ENCODE measurements at regions not wholly inside any gene's neighbourhood (a gene's known extent, or its start where the extent isn't known, plus 50 kb on each side); places are given as distances from the start of the nearest gene placed in this dataset.

DNA sequence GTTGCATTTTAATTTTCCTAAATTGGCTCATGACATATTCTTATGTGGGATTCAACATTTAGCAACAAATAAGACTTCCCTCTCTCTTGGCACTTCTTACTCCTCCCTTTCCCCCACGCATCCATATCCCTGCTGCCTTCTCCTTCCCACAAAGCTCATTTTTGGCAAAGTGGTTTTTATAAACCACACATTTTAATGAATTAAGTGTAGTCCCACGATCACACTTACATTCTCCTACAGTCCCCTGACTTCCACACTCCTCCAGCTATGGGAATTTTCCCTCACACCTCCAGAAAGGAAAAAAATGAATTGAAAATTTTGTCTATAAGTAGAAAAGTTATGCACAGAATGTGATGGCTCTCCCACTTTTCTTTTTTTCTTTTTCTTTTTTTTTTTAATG, 345.0 kb downstream of the CD83 start:
- TF ChIP-seq, protein P1, sequence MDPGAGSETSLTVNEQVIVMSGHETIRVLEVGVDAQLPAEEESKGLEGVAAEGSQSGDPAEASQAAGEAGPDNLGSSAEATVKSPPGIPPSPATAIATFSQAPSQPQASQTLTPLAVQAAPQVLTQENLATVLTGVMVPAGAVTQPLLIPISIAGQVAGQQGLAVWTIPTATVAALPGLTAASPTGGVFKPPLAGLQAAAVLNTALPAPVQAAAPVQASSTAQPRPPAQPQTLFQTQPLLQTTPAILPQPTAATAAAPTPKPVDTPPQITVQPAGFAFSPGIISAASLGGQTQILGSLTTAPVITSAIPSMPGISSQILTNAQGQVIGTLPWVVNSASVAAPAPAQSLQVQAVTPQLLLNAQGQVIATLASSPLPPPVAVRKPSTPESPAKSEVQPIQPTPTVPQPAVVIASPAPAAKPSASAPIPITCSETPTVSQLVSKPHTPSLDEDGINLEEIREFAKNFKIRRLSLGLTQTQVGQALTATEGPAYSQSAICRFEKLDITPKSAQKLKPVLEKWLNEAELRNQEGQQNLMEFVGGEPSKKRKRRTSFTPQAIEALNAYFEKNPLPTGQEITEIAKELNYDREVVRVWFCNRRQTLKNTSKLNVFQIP (CRISPR knock-in tag; IDR thresholded peaks at IDR 0.05; ENCODE audit: borderline replicate concordance, low read depth) = no peak
- TF ChIP-seq PPARA (CRISPR knock-in tag; IDR thresholded peaks at IDR 0.05; ENCODE audit: borderline replicate concordance) (no peak), ZNF565 (CRISPR knock-in tag; conservative IDR thresholded peaks at IDR 0.05; ENCODE audit: low read depth) (no peak), ZNF70 (CRISPR knock-in tag; IDR thresholded peaks at IDR 0.05) (no peak), ARNTL (CRISPR knock-in tag; IDR thresholded peaks at IDR 0.05; ENCODE audit: borderline replicate concordance, low read depth) (no peak), SNAI2 (CRISPR knock-in tag; IDR thresholded peaks at IDR 0.05) (no peak)
- TF ChIP-seq, protein P2, sequence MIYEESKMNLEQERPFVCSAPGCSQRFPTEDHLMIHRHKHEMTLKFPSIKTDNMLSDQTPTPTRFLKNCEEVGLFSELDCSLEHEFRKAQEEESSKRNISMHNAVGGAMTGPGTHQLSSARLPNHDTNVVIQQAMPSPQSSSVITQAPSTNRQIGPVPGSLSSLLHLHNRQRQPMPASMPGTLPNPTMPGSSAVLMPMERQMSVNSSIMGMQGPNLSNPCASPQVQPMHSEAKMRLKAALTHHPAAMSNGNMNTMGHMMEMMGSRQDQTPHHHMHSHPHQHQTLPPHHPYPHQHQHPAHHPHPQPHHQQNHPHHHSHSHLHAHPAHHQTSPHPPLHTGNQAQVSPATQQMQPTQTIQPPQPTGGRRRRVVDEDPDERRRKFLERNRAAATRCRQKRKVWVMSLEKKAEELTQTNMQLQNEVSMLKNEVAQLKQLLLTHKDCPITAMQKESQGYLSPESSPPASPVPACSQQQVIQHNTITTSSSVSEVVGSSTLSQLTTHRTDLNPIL (CRISPR knock-in tag; IDR thresholded peaks at IDR 0.05; ENCODE audit: low read depth) = no peak
- TF ChIP-seq, protein P3, sequence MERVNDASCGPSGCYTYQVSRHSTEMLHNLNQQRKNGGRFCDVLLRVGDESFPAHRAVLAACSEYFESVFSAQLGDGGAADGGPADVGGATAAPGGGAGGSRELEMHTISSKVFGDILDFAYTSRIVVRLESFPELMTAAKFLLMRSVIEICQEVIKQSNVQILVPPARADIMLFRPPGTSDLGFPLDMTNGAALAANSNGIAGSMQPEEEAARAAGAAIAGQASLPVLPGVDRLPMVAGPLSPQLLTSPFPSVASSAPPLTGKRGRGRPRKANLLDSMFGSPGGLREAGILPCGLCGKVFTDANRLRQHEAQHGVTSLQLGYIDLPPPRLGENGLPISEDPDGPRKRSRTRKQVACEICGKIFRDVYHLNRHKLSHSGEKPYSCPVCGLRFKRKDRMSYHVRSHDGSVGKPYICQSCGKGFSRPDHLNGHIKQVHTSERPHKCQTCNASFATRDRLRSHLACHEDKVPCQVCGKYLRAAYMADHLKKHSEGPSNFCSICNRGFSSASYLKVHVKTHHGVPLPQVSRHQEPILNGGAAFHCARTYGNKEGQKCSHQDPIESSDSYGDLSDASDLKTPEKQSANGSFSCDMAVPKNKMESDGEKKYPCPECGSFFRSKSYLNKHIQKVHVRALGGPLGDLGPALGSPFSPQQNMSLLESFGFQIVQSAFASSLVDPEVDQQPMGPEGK (CRISPR knock-in tag; IDR thresholded peaks at IDR 0.05; ENCODE audit: borderline replicate concordance) = no peak
- ATAC-seq = no peak

DNA sequence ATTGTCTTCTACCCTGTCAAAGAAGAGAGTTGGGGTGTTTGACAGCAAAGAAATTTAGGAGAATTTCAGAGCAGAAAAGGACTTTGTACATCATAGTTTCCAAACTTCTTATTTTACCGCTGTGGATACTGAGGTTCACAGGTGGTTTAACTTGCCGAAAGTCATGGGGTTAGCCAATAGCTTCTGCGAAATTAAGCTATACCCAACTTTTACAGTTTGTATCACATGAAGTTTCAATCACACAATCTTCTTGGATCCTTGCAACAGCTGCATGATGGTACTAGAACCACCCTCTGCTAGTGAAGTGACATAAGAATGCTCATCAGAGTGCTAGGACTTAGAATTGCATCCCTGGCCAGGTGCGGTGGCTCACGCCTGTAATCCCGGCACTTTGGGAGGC, 345.5 kb downstream of the CD83 start:
- TF ChIP-seq ZNF565 (CRISPR knock-in tag; conservative IDR thresholded peaks at IDR 0.05; ENCODE audit: low read depth) = no peak
- no peak for TF ChIP-seq TOX (CRISPR knock-in tag; IDR thresholded peaks at IDR 0.05; ENCODE audit: borderline replicate concordance)
- TF ChIP-seq ZC3H10 (CRISPR knock-in tag; IDR thresholded peaks at IDR 0.05) = no peak
- TF ChIP-seq, protein P4, sequence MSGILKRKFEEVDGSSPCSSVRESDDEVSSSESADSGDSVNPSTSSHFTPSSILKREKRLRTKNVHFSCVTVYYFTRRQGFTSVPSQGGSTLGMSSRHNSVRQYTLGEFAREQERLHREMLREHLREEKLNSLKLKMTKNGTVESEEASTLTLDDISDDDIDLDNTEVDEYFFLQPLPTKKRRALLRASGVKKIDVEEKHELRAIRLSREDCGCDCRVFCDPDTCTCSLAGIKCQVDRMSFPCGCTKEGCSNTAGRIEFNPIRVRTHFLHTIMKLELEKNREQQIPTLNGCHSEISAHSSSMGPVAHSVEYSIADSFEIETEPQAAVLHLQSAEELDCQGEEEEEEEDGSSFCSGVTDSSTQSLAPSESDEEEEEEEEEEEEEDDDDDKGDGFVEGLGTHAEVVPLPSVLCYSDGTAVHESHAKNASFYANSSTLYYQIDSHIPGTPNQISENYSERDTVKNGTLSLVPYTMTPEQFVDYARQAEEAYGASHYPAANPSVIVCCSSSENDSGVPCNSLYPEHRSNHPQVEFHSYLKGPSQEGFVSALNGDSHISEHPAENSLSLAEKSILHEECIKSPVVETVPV (CRISPR knock-in tag; IDR thresholded peaks at IDR 0.05) = no peak
- TF ChIP-seq ESRRG (CRISPR knock-in tag; IDR thresholded peaks at IDR 0.05) = no peak
- no peak for TF ChIP-seq PPARA (CRISPR knock-in tag; IDR thresholded peaks at IDR 0.05; ENCODE audit: borderline replicate concordance)
- TF ChIP-seq, protein P2 (CRISPR knock-in tag; IDR thresholded peaks at IDR 0.05; ENCODE audit: low read depth) = no peak
- TF ChIP-seq, protein P1 (CRISPR knock-in tag; IDR thresholded peaks at IDR 0.05; ENCODE audit: borderline replicate concordance, low read depth) = no peak
- no peak for TF ChIP-seq RARB (CRISPR knock-in tag; IDR thresholded peaks at IDR 0.05)
- TF ChIP-seq, protein P3 (CRISPR knock-in tag; IDR thresholded peaks at IDR 0.05; ENCODE audit: borderline replicate concordance) = no peak
- TF ChIP-seq, protein P5, sequence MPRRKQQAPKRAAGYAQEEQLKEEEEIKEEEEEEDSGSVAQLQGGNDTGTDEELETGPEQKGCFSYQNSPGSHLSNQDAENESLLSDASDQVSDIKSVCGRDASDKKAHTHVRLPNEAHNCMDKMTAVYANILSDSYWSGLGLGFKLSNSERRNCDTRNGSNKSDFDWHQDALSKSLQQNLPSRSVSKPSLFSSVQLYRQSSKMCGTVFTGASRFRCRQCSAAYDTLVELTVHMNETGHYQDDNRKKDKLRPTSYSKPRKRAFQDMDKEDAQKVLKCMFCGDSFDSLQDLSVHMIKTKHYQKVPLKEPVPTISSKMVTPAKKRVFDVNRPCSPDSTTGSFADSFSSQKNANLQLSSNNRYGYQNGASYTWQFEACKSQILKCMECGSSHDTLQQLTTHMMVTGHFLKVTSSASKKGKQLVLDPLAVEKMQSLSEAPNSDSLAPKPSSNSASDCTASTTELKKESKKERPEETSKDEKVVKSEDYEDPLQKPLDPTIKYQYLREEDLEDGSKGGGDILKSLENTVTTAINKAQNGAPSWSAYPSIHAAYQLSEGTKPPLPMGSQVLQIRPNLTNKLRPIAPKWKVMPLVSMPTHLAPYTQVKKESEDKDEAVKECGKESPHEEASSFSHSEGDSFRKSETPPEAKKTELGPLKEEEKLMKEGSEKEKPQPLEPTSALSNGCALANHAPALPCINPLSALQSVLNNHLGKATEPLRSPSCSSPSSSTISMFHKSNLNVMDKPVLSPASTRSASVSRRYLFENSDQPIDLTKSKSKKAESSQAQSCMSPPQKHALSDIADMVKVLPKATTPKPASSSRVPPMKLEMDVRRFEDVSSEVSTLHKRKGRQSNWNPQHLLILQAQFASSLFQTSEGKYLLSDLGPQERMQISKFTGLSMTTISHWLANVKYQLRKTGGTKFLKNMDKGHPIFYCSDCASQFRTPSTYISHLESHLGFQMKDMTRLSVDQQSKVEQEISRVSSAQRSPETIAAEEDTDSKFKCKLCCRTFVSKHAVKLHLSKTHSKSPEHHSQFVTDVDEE (CRISPR knock-in tag; IDR thresholded peaks at IDR 0.05) = no peak
- no peak for TF ChIP-seq BACH2 (CRISPR knock-in tag; IDR thresholded peaks at IDR 0.05; ENCODE audit: borderline replicate concordance)
- TF ChIP-seq ZNF8 (CRISPR knock-in tag; IDR thresholded peaks at IDR 0.05) = no peak
- TF ChIP-seq OSR1 (CRISPR knock-in tag; IDR thresholded peaks at IDR 0.05) = no peak
- no peak for TF ChIP-seq SNAI2 (CRISPR knock-in tag; IDR thresholded peaks at IDR 0.05)
- TF ChIP-seq ZNF70 (CRISPR knock-in tag; IDR thresholded peaks at IDR 0.05) = no peak
- TF ChIP-seq TCF4 (CRISPR knock-in tag; IDR thresholded peaks at IDR 0.05; ENCODE audit: borderline replicate concordance) = no peak
- no peak for ATAC-seq
